ENCODE measurements at regions not wholly inside any gene's neighbourhood (a gene's known extent, or its start where the extent isn't known, plus 50 kb on each side); places are given as distances from the start of the nearest gene placed in this dataset.

- TF ChIP-seq, protein P1, sequence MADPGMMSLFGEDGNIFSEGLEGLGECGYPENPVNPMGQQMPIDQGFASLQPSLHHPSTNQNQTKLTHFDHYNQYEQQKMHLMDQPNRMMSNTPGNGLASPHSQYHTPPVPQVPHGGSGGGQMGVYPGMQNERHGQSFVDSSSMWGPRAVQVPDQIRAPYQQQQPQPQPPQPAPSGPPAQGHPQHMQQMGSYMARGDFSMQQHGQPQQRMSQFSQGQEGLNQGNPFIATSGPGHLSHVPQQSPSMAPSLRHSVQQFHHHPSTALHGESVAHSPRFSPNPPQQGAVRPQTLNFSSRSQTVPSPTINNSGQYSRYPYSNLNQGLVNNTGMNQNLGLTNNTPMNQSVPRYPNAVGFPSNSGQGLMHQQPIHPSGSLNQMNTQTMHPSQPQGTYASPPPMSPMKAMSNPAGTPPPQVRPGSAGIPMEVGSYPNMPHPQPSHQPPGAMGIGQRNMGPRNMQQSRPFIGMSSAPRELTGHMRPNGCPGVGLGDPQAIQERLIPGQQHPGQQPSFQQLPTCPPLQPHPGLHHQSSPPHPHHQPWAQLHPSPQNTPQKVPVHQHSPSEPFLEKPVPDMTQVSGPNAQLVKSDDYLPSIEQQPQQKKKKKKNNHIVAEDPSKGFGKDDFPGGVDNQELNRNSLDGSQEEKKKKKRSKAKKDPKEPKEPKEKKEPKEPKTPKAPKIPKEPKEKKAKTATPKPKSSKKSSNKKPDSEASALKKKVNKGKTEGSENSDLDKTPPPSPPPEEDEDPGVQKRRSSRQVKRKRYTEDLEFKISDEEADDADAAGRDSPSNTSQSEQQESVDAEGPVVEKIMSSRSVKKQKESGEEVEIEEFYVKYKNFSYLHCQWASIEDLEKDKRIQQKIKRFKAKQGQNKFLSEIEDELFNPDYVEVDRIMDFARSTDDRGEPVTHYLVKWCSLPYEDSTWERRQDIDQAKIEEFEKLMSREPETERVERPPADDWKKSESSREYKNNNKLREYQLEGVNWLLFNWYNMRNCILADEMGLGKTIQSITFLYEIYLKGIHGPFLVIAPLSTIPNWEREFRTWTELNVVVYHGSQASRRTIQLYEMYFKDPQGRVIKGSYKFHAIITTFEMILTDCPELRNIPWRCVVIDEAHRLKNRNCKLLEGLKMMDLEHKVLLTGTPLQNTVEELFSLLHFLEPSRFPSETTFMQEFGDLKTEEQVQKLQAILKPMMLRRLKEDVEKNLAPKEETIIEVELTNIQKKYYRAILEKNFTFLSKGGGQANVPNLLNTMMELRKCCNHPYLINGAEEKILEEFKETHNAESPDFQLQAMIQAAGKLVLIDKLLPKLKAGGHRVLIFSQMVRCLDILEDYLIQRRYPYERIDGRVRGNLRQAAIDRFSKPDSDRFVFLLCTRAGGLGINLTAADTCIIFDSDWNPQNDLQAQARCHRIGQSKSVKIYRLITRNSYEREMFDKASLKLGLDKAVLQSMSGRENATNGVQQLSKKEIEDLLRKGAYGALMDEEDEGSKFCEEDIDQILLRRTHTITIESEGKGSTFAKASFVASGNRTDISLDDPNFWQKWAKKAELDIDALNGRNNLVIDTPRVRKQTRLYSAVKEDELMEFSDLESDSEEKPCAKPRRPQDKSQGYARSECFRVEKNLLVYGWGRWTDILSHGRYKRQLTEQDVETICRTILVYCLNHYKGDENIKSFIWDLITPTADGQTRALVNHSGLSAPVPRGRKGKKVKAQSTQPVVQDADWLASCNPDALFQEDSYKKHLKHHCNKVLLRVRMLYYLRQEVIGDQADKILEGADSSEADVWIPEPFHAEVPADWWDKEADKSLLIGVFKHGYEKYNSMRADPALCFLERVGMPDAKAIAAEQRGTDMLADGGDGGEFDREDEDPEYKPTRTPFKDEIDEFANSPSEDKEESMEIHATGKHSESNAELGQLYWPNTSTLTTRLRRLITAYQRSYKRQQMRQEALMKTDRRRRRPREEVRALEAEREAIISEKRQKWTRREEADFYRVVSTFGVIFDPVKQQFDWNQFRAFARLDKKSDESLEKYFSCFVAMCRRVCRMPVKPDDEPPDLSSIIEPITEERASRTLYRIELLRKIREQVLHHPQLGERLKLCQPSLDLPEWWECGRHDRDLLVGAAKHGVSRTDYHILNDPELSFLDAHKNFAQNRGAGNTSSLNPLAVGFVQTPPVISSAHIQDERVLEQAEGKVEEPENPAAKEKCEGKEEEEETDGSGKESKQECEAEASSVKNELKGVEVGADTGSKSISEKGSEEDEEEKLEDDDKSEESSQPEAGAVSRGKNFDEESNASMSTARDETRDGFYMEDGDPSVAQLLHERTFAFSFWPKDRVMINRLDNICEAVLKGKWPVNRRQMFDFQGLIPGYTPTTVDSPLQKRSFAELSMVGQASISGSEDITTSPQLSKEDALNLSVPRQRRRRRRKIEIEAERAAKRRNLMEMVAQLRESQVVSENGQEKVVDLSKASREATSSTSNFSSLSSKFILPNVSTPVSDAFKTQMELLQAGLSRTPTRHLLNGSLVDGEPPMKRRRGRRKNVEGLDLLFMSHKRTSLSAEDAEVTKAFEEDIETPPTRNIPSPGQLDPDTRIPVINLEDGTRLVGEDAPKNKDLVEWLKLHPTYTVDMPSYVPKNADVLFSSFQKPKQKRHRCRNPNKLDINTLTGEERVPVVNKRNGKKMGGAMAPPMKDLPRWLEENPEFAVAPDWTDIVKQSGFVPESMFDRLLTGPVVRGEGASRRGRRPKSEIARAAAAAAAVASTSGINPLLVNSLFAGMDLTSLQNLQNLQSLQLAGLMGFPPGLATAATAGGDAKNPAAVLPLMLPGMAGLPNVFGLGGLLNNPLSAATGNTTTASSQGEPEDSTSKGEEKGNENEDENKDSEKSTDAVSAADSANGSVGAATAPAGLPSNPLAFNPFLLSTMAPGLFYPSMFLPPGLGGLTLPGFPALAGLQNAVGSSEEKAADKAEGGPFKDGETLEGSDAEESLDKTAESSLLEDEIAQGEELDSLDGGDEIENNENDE (IDR thresholded peaks at IDR 0.05; ENCODE audit: low read depth, low read length) = no peak
- TF ChIP-seq XRCC5 (IDR thresholded peaks at IDR 0.05; ENCODE audit: low read depth, low read length) (no peak), NFE2 (IDR thresholded peaks at IDR 0.05; ENCODE audit: low read depth) (peak; percentile 32; the same call in 1 of the 2 replicates), HINFP (tag; conservative IDR thresholded peaks at IDR 0.05; ENCODE audit: low read depth) (no peak), NRF1 (conservative IDR thresholded peaks at IDR 0.05 in 1 of 2, IDR thresholded peaks at IDR 0.05 in 1 of 2) (peak in 1 of 2 experiments; percentile 9; a peak in 1 of 4 replicates), ZNF316 (IDR thresholded peaks at IDR 0.05) (peak; percentile 60), CHCHD3 (CRISPR knock-in tag; IDR thresholded peaks at IDR 0.05) (no peak), DEAF1 (CRISPR knock-in tag; IDR thresholded peaks at IDR 0.05) (peak; percentile 72), CEBPB (tag; IDR thresholded peaks at IDR 0.05) (peak; percentile 96), ERF (CRISPR knock-in tag; IDR thresholded peaks at IDR 0.05) (no peak), BCOR (IDR thresholded peaks at IDR 0.05) (0 out of 2 replicates have a peak, but pooled peaks have one; percentile 18)
- TF ChIP-seq, protein P2, sequence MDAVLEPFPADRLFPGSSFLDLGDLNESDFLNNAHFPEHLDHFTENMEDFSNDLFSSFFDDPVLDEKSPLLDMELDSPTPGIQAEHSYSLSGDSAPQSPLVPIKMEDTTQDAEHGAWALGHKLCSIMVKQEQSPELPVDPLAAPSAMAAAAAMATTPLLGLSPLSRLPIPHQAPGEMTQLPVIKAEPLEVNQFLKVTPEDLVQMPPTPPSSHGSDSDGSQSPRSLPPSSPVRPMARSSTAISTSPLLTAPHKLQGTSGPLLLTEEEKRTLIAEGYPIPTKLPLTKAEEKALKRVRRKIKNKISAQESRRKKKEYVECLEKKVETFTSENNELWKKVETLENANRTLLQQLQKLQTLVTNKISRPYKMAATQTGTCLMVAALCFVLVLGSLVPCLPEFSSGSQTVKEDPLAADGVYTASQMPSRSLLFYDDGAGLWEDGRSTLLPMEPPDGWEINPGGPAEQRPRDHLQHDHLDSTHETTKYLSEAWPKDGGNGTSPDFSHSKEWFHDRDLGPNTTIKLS (IDR thresholded peaks at IDR 0.05; ENCODE audit: borderline replicate concordance, low read depth) = peak; percentile 48; the same call in 1 of the 2 replicates
Observed at GRCh38 chr7:4631380-4632179, 50.5 kb upstream of the FOXK1 start (continued).

Measured in K562 (cell line).